ENCODE measurements at regions not wholly inside any gene's neighbourhood (a gene's known extent, or its start where the extent isn't known, plus 50 kb on each side); places are given as distances from the start of the nearest gene placed in this dataset.

GRCh38 chr2:160664603-160665140, 171.1 kb upstream of the RBMS1 start:
- Mint-ChIP-seq H3K9me3 (no peaks in the 10 kb centered on the region), H3K4me3 (no peak overlapping the region), H3K27me3 (no peaks in the 10 kb centered on the region), H3K27ac (no peak overlapping the region), H3K36me3 (no peaks in the 10 kb centered on the region), H3K4me1 (peaks cover 18% of the 10 kb centered on the region)
- DNase-seq: no peak
- CTCF ChIA-PET: interaction anchor here (1.4 kb wide), 1 partner anchor 12 kb away, joined by 3 read pairs; no protein-coding TSS in a partner anchor

- Mint-ChIP-seq H3K4me1 (peaks cover 18% of the 10 kb centered on the region), H3K4me3 (no peak overlapping the region), H3K27ac (peak overlapping the region; percentile 34), H3K36me3 (no peaks in the 10 kb centered on the region), H3K9me3 (no peaks in the 10 kb centered on the region), H3K27me3 (no peaks in the 10 kb centered on the region)
- CTCF ChIA-PET: no interaction called here
- DNase-seq: no peak
Measured at GRCh38 chr2:160666154-160667060, 172.8 kb upstream of the RBMS1 start.

- no peak overlapping the region for H3K27ac Mint-ChIP-seq
Measured at GRCh38 chr2:160667811-160668210, 174.2 kb upstream of the RBMS1 start.

GRCh38 chr2:160670618-160671017, 177.0 kb upstream of the RBMS1 start:
- Mint-ChIP-seq H3K4me1 (peaks cover 18% of the 10 kb centered on the region), H3K9me3 (no peaks in the 10 kb centered on the region), H3K36me3 (no peaks in the 10 kb centered on the region), H3K4me3 (no peak overlapping the region), H3K27me3 (peaks cover 5% of the 10 kb centered on the region), H3K27ac (no peak overlapping the region)
- no peak for DNase-seq
- CTCF ChIA-PET: interaction anchor here (1.1 kb wide), 1 partner anchor 353 kb away, joined by 3 read pairs; no protein-coding TSS in a partner anchor

More at GRCh38 chr2:160667811-160668210, 174.2 kb upstream of the RBMS1 start:
- Mint-ChIP-seq H3K4me3 (no peak overlapping the region), H3K9me3 (no peaks in the 10 kb centered on the region), H3K27me3 (no peaks in the 10 kb centered on the region), H3K4me1 (peaks cover 18% of the 10 kb centered on the region), H3K36me3 (no peaks in the 10 kb centered on the region)
- DNase-seq: no peak
- CTCF ChIA-PET: no interaction called here

GRCh38 chr2:160672211-160672610, 178.6 kb upstream of the RBMS1 start:
- Mint-ChIP-seq H3K4me1 (peaks cover 3% of the 10 kb centered on the region), H3K4me3 (no peak overlapping the region), H3K27me3 (peaks cover 5% of the 10 kb centered on the region), H3K36me3 (no peaks in the 10 kb centered on the region), H3K27ac (no peak overlapping the region), H3K9me3 (no peaks in the 10 kb centered on the region)
- CTCF ChIA-PET: no interaction called here
- no peak for DNase-seq

DNA sequence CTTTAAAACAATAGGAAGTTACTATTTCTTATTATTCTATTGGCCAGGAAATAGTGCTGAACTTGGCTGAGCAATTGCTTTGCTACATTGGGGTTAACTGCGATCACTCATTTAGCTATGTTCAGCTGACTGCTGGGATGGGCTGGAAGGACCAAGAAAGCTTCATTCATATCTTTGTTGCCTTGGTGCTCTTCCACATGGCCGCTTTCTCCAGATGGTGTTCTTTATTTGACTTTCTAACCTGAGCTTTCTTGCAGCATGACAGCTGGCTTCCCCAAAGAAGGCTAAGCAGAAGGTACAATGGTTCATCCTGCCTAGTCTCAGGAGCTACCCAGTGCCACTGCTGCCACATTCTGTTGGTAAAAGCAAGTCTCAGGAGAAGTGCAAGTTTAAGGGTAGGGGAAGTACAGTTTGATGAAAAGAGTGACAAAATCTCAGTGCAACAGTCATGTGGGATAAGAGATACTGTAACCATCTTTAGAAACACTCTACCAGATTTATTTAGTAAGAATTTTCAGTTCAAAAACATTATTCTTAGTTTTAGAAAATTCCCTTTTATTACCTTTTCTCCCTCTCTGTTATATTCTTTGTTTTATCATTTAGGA, 180.6 kb upstream of the RBMS1 start:
- Mint-ChIP-seq H3K9me3 (no peaks in the 10 kb centered on the region), H3K4me3 (no peak overlapping the region), H3K4me1 (no peaks in the 10 kb centered on the region), H3K27me3 (peaks cover 5% of the 10 kb centered on the region), H3K27ac (no peak overlapping the region), H3K36me3 (no peaks in the 10 kb centered on the region)
- DNase-seq: no peak
- CTCF ChIA-PET: no interaction called here

DNA sequence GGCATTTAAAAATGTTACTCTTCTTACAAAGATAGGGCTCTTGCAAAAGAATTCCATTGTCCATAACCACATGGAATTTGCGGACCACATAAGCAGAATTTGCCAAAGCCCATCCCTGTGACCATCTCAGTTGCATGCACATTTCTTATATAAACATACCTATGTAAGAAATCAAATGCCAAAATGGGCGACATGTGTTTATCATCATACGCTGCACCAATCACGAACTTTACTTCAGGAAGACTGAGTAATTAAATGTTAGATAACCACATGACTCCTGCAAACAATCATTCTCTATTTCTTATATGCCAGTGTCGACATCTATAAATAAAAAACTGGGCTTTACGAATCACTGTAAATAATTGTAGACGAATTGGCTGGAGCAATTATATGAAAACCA, 186.1 kb upstream of the RBMS1 start:
- CTCF ChIA-PET: no interaction called here
- H3K27ac Mint-ChIP-seq: no peak overlapping the region
- no peak overlapping the region for H3K4me3 Mint-ChIP-seq
- no peak for DNase-seq
- no peaks in the 10 kb centered on the region for H3K27me3 Mint-ChIP-seq
- no peaks in the 10 kb centered on the region for H3K4me1 Mint-ChIP-seq
- H3K36me3 Mint-ChIP-seq: no peaks in the 10 kb centered on the region
- H3K9me3 Mint-ChIP-seq: no peaks in the 10 kb centered on the region

DNA sequence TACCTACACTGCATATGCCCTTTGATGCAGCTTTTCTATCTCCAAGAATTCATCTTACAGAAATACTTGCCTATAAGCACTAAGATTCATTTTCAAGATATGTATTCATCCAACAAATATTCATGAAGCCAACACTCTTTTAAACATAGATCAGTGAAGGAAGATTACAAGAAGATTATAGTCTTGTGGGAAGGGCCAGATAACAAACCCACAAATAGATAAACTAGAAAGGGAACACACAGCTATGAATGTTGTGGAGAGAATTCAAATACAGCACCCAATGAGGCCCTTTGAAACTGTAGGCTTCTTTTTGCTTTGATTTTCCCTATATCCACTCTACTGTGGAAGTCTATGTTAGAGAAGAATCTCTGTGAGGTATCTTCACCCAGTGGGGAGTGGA, 186.7 kb upstream of the RBMS1 start:
- Mint-ChIP-seq H3K4me3 (no peak overlapping the region), H3K27me3 (no peaks in the 10 kb centered on the region), H3K4me1 (no peaks in the 10 kb centered on the region), H3K9me3 (no peaks in the 10 kb centered on the region), H3K36me3 (no peaks in the 10 kb centered on the region), H3K27ac (no peak overlapping the region)
- DNase-seq: no peak
- CTCF ChIA-PET: no interaction called here

- CTCF ChIA-PET: no interaction called here
- no peaks in the 10 kb centered on the region for H3K36me3 Mint-ChIP-seq
- no peak for DNase-seq
- H3K4me1 Mint-ChIP-seq: no peaks in the 10 kb centered on the region
- no peak overlapping the region for H3K27ac Mint-ChIP-seq
- H3K9me3 Mint-ChIP-seq: no peaks in the 10 kb centered on the region
- H3K4me3 Mint-ChIP-seq: no peak overlapping the region
- H3K27me3 Mint-ChIP-seq: no peaks in the 10 kb centered on the region
Measured at GRCh38 chr2:160680974-160681373, 187.4 kb upstream of the RBMS1 start.

- no peak overlapping the region for H3K4me3 Mint-ChIP-seq
- no peak overlapping the region for H3K27ac Mint-ChIP-seq
- no peaks in the 10 kb centered on the region for H3K27me3 Mint-ChIP-seq
- CTCF ChIA-PET: no interaction called here
- H3K36me3 Mint-ChIP-seq: no peaks in the 10 kb centered on the region
- H3K9me3 Mint-ChIP-seq: no peaks in the 10 kb centered on the region
- no peaks in the 10 kb centered on the region for H3K4me1 Mint-ChIP-seq
- DNase-seq: no peak
Measured at GRCh38 chr2:160683206-160683605, 189.6 kb upstream of the RBMS1 start.

DNA sequence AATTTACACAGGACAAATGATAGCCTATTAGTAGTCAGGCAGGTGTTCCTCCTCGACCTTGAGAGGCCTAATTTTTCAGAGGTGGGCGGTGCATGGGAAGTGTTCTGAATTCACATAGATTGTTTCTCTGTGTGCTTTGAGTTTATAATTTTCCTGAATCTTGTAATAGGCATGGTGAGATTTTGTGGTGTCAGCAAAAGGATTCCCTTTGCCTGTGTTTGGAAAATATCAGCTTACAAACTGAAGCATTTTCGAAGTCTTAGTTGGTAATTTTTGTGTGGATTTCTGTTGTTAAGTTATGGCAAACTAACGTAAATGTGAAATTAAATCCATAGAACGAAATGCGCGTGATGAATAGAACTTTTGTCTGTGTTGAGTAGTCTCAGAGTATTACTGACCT, 194.0 kb upstream of the RBMS1 start:
- Mint-ChIP-seq H3K4me1 (no peaks in the 10 kb centered on the region), H3K27ac (no peak overlapping the region), H3K9me3 (no peaks in the 10 kb centered on the region), H3K27me3 (peaks cover 5% of the 10 kb centered on the region), H3K36me3 (no peaks in the 10 kb centered on the region), H3K4me3 (no peak overlapping the region)
- CTCF ChIA-PET: no interaction called here
- no peak for DNase-seq

DNA sequence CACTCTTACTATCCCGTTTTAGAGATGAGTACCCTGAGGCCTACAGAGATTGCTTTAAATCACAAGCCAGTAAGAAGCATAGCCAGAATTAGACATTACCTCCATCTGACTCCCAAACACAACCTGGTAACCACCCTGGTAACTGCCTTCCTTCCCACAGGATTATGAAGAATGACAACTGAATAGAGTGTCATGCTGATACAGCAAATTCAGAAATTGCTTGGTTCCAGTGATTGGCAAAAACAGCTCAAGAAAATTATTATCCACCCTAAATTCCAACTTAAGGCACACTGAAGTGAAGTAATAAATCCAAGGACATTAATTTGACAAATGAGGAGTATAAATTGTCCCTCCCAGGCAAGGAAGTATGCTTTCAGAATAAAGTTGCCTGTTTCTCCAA, 195.8 kb upstream of the RBMS1 start:
- peaks cover 5% of the 10 kb centered on the region for H3K27me3 Mint-ChIP-seq
- CTCF ChIA-PET: interaction anchor here (1.0 kb wide), 1 partner anchor 14 kb away, joined by 3 read pairs; no protein-coding TSS in a partner anchor

GRCh38 chr2:160694221-160694620, 200.6 kb upstream of the RBMS1 start:
- H3K9me3 Mint-ChIP-seq: no peaks in the 10 kb centered on the region
- peaks cover 5% of the 10 kb centered on the region for H3K27me3 Mint-ChIP-seq
- no peak for DNase-seq
- H3K27ac Mint-ChIP-seq: no peak overlapping the region
- no peaks in the 10 kb centered on the region for H3K36me3 Mint-ChIP-seq
- CTCF ChIA-PET: interaction anchor here (0.5 kb wide), 1 partner anchor 79 kb away, joined by 5 read pairs; no protein-coding TSS in a partner anchor
- H3K4me1 Mint-ChIP-seq: no peaks in the 10 kb centered on the region
- no peak overlapping the region for H3K4me3 Mint-ChIP-seq

More for the DNA sequence above, 195.8 kb upstream of the RBMS1 start:
- Mint-ChIP-seq H3K4me3 (no peak overlapping the region), H3K27ac (no peak overlapping the region), H3K36me3 (no peaks in the 10 kb centered on the region), H3K9me3 (no peaks in the 10 kb centered on the region), H3K4me1 (no peaks in the 10 kb centered on the region)
- DNase-seq: no peak

DNA sequence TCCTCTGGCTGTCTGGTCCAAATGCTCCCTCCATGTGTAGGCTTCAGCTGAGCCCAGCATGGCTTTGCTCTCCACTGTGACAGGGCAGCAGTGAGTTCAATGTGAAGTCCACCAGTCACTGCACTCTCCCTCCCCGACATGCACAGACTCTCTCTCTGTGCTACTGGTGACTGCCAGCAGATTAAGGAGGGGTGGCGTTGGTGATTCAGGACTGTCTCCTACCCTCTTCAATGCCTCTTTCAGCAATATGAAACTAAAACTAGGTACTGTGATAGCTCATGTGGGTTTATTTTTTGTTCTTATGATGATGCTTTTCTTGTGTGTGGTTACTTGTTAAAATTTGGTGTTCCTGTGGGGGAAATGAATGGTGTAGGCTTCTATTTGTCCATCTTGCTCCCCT, 201.0 kb upstream of the RBMS1 start:
- no peaks in the 10 kb centered on the region for H3K4me1 Mint-ChIP-seq
- no peak overlapping the region for H3K27ac Mint-ChIP-seq
- peak; percentile 37 for DNase-seq
- no peaks in the 10 kb centered on the region for H3K36me3 Mint-ChIP-seq
- peaks cover 5% of the 10 kb centered on the region for H3K27me3 Mint-ChIP-seq
- no peaks in the 10 kb centered on the region for H3K9me3 Mint-ChIP-seq
- no peak overlapping the region for H3K4me3 Mint-ChIP-seq
- CTCF ChIA-PET: interaction anchor here (0.5 to 0.7 kb wide), 2 partner anchors 79 to 303 kb away, joined by 3 to 5 read pairs; no protein-coding TSS in a partner anchor

Data from activated naive CD4-positive, alpha-beta T cell treated with anti-CD3 and anti-CD28 coated beads, Interleukin-2, amount 10 ng/mL, durations not matched to agents 7 days and 5 days (primary cell).